Prostate gland (tissue), 2 donors: ENCODE measurements at regions not wholly inside any gene's neighbourhood (a gene's known extent, or its start where the extent isn't known, plus 50 kb on each side); places are given as distances from the start of the nearest gene placed in this dataset.

Experiments
- CTCF ChIP-seq, 4 experiments: fragments of 200-600 bp in 2 of 4; fragments of 450-650 bp in 2 of 4; sonication (generic) in 2 of 4; IDR thresholded peaks; 1 replicate in 3 of 4; 2 replicates in 1 of 4; pipeline ENCODE4 v1.5.1; 2016 to 2019; ENCODE audit warnings: antibody characterized with exemption in 4 of 4, mild to moderate bottlenecking in 2 of 4, moderate library complexity in 2 of 4
- POLR2A ChIP-seq: fragments of 450-650 bp; IDR thresholded peaks from one replicate; pipeline ENCODE4 v1.6.1; 2016; ENCODE audit warnings: antibody characterized with exemption, mild to moderate bottlenecking
- POLR2AphosphoS5 ChIP-seq: sonication (generic); formaldehyde crosslinking; IDR thresholded peaks from one replicate; pipeline ENCODE4 v1.6.1; 2017; ENCODE audit warnings: antibody characterized with exemption

GRCh38 chr5:164898705-164899104, 1393.3 kb downstream of the MAT2B start:
- TF ChIP-seq POLR2A, result no peak
- TF ChIP-seq CTCF (IDR thresholded peaks at IDR 0.05), result no peak
- no peak for TF ChIP-seq POLR2AphosphoS5
